OCI-LY1 (cell line): ENCODE measurements at regions not wholly inside any gene's neighbourhood (a gene's known extent, or its start where the extent isn't known, plus 50 kb on each side); places are given as distances from the start of the nearest gene placed in this dataset.

Experiments
- EZH2 ChIP-seq: fragments of 200-600 bp; sonication (generic), shearing (Covaris generic); IDR thresholded peaks from 2 replicates; pipeline ENCODE4 v1.8.0; 2017; ENCODE audit warnings: borderline replicate concordance, mixed run types, mild to moderate bottlenecking, antibody characterized with exemption, low read length, moderate library complexity, mixed read lengths
- TF ChIP-seq, protein P1 (sequence below): fragments of 200-600 bp; sonication (generic), shearing (Covaris generic); IDR thresholded peaks from 2 replicates; pipeline ENCODE4 v1.5.1; 2017; ENCODE audit warnings: mild to moderate bottlenecking, antibody characterized with exemption, low read length, moderate library complexity, mixed read lengths

- no peak for TF ChIP-seq EZH2
- TF ChIP-seq, protein P1, sequence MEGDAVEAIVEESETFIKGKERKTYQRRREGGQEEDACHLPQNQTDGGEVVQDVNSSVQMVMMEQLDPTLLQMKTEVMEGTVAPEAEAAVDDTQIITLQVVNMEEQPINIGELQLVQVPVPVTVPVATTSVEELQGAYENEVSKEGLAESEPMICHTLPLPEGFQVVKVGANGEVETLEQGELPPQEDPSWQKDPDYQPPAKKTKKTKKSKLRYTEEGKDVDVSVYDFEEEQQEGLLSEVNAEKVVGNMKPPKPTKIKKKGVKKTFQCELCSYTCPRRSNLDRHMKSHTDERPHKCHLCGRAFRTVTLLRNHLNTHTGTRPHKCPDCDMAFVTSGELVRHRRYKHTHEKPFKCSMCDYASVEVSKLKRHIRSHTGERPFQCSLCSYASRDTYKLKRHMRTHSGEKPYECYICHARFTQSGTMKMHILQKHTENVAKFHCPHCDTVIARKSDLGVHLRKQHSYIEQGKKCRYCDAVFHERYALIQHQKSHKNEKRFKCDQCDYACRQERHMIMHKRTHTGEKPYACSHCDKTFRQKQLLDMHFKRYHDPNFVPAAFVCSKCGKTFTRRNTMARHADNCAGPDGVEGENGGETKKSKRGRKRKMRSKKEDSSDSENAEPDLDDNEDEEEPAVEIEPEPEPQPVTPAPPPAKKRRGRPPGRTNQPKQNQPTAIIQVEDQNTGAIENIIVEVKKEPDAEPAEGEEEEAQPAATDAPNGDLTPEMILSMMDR, result no peak
These were observed 437.7 kb upstream of the MEF2C start for GRCh38 chr5:89320421-89321277.
